ENCODE measurements at regions not wholly inside any gene's neighbourhood (a gene's known extent, or its start where the extent isn't known, plus 50 kb on each side); places are given as distances from the start of the nearest gene placed in this dataset.

- H3K9ac ChIP-seq (ENCODE audit: low read depth, low read length): no peak overlapping the region
- no peak overlapping the region for H2BK15ac ChIP-seq (ENCODE audit: low read depth, low read length)
- H3K14ac ChIP-seq (replicated peaks; ENCODE audit: low read depth, low read length): no peak overlapping the region
- no peak overlapping the region for H4K8ac ChIP-seq (ENCODE audit: low read depth in 2 of 2, low read length in 2 of 2)
- H3K18ac ChIP-seq (ENCODE audit: low read depth, low read length): no peak overlapping the region
- no peaks in the 10 kb centered on the region for H3K79me1 ChIP-seq (ENCODE audit: low read depth in 1 of 2, low read length in 2 of 2)
- H3K27ac ChIP-seq (ENCODE audit: insufficient read depth, low read length): no peak overlapping the region
- H3K4me1 ChIP-seq (ENCODE audit: control insufficient read depth, insufficient read depth, low read length): no peaks in the 10 kb centered on the region
- in situ Hi-C loops (cut with MboI; ENCODE audit: low sequenced_read_pairs): no loop called here
- H3K36me3 ChIP-seq (ENCODE audit: control insufficient read depth, insufficient read depth, low read length): no peaks in the 10 kb centered on the region
- no peak overlapping the region for H2BK5ac ChIP-seq (ENCODE audit: low read depth, low read length, poor library complexity, severe bottlenecking)
- no peak overlapping the region for H2BK20ac ChIP-seq (ENCODE audit: low read depth, low read length)
- no peak overlapping the region for H3K4ac ChIP-seq (ENCODE audit: low read depth, low read length)
- intact Hi-C loops (cut with micrococcal nuclease): no loop called here
- no peak overlapping the region for H3K4me2 ChIP-seq (ENCODE audit: low read depth, low read length)
- ATAC-seq (ENCODE audit: low read depth): no peak
- TF ChIP-seq, protein P1, sequence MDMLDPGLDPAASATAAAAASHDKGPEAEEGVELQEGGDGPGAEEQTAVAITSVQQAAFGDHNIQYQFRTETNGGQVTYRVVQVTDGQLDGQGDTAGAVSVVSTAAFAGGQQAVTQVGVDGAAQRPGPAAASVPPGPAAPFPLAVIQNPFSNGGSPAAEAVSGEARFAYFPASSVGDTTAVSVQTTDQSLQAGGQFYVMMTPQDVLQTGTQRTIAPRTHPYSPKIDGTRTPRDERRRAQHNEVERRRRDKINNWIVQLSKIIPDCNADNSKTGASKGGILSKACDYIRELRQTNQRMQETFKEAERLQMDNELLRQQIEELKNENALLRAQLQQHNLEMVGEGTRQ (IDR thresholded peaks at IDR 0.05; ENCODE audit: low read depth, low read length): no peak
- TF ChIP-seq, protein P2, sequence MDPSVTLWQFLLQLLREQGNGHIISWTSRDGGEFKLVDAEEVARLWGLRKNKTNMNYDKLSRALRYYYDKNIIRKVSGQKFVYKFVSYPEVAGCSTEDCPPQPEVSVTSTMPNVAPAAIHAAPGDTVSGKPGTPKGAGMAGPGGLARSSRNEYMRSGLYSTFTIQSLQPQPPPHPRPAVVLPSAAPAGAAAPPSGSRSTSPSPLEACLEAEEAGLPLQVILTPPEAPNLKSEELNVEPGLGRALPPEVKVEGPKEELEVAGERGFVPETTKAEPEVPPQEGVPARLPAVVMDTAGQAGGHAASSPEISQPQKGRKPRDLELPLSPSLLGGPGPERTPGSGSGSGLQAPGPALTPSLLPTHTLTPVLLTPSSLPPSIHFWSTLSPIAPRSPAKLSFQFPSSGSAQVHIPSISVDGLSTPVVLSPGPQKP (IDR thresholded peaks at IDR 0.05; ENCODE audit: borderline replicate concordance, low read depth, low read length): no peak
- TF ChIP-seq RCOR1 (IDR thresholded peaks at IDR 0.05; ENCODE audit: insufficient replicate concordance, low read length) (no peak), CHD1 (IDR thresholded peaks at IDR 0.05; ENCODE audit: low read depth, low read length) (no peak), NFE2L2 (IDR thresholded peaks at IDR 0.05; ENCODE audit: low read depth, low read length) (no peak), MXI1 (IDR thresholded peaks at IDR 0.05; ENCODE audit: borderline replicate concordance, low read depth, low read length) (no peak)
- H3K9me1 ChIP-seq (ENCODE audit: insufficient read depth, low read length): no peaks in the 10 kb centered on the region
- no peak overlapping the region for H2AK9ac ChIP-seq (replicated peaks; ENCODE audit: low read depth, low read length, poor library complexity)
- dilution Hi-C loops (cut with HindIII; ENCODE audit: low sequenced_read_pairs, unreplicated experiment): no loop called here
- H2AFZ ChIP-seq (replicated peaks; ENCODE audit: low read length, poor library complexity): no peak overlapping the region
- ChIA-PET POLR2A (ENCODE audit: unreplicated experiment) (no interaction called here), CTCF (interaction anchor here (0.5 to 0.6 kb wide), 2 partner anchors 248 to 425 kb away, joined by 3 to 5 read pairs; no protein-coding TSS in a partner anchor)
- no peak overlapping the region for H3K56ac ChIP-seq (ENCODE audit: extremely low read depth, insufficient read depth, low read length)
- no peaks in the 10 kb centered on the region for H3K9me3 ChIP-seq (ENCODE audit: control insufficient read depth, insufficient read depth, low read length)
- no peak overlapping the region for H2AK5ac ChIP-seq (ENCODE audit: low read depth, low read length)
- H3K4me3 ChIP-seq (ENCODE audit: insufficient read depth, low read depth, low read length): no peak overlapping the region
- no CpG with 5 or more reads among the region's 3 CpGs for WGBS, 2 experiments (ENCODE audit: extremely low coverage in 2 of 2, insufficient read length in 1 of 2)
- no TSS peak for BruUV-seq (replicated peaks)
- no peaks in the 10 kb centered on the region; the same call in 1 of the 2 replicates for H3K27me3 ChIP-seq (ENCODE audit: control insufficient read depth, insufficient read depth, low read length)
- H2BK120ac ChIP-seq (ENCODE audit: low read depth, low read length): no peak overlapping the region
- H4K91ac ChIP-seq (ENCODE audit: insufficient read depth, low read depth, low read length): no peak overlapping the region
- H3K23ac ChIP-seq (ENCODE audit: low read depth, low read length): no peak overlapping the region
- DNase-seq: no peak
- no peak overlapping the region for H4K5ac ChIP-seq (ENCODE audit: low read depth, low read length)
- H4K20me1 ChIP-seq (ENCODE audit: insufficient read depth, low read length): no peaks in the 10 kb centered on the region
These were observed 199.3 kb downstream of the MEMO1 start for GRCh38 chr2:31811482-31811881.

Measured in IMR-90 (cell line).